HCT116 (cell line): ENCODE measurements at regions not wholly inside any gene's neighbourhood (a gene's known extent, or its start where the extent isn't known, plus 50 kb on each side); places are given as distances from the start of the nearest gene placed in this dataset.
"Not testable (repeated sequence)": the region's sequence is repeated elsewhere in the genome, so short reads cannot be mapped to it uniquely, and the experiment has no call there.

Experiments
- ATAC-seq: fragments of 200-7000 bp; cut with Tn5 transposase; 2 replicates; pipeline ENCODE4 v1.9.1; 2020; ENCODE audit warnings: mild to moderate bottlenecking, moderate library complexity
- BruUV-seq: library from RNA; stranded (reverse); fragments of 400-500 nt; replicated peaks from 2 replicates; lab custom pipeline; 2021; lab: Mats Ljungman, UMichigan
- CTCF ChIA-PET: fragments of 300-600 bp; sonication (Branson Sonifier 250); formaldehyde crosslinking; loops from one replicate; lab custom pipeline; 2021; ENCODE audit warnings: antibody characterized with exemption; lab: Charles Lee
- POLR2A ChIA-PET: fragments of 300-600, 350-600 bp; sonication (Branson Sonifier 250); formaldehyde crosslinking; loops from one replicate; lab custom pipeline; 2021; ENCODE audit warnings: antibody characterized with exemption; lab: Charles Lee
- RAD21 ChIA-PET, 2 experiments: fragments of 300-600 bp; sonication (Branson Sonifier 250); formaldehyde crosslinking; loops; one replicate each; lab custom pipeline; 2023; ENCODE audit warnings: low total read pairs in 2 of 2; ENCODE audit not compliant: uncharacterized antibody in 2 of 2, unreplicated experiment in 2 of 2, low non-redundant PET in 1 of 2; lab: Charles Lee
- DNase-seq: peaks from one replicate; pipeline ENCODE4 v3.0.0-alpha.2; 2010; ENCODE audit warnings: low read depth, low spot score
- H2AFZ ChIP-seq: fragments of 200-600 bp; shearing (Covaris generic), sonication (generic); 2 replicates; pipeline ENCODE4 v1.6.1; 2017; ENCODE audit warnings: low read depth, mixed run types, mixed read lengths, antibody characterized with exemption, low read length; ENCODE audit not compliant: poor library complexity, severe bottlenecking
- H3K27ac ChIP-seq: 2 replicates; pipeline ENCODE4 v1.5.1; 2012; ENCODE audit warnings: low read depth, low read length
- H3K27me3 ChIP-seq: fragments of 200-600 bp; sonication (generic); 2 replicates; pipeline ENCODE4 v1.6.1; 2016; ENCODE audit warnings: mixed run types, low read length, mixed read lengths; ENCODE audit not compliant: insufficient read depth
- H3K36me3 ChIP-seq, 2 experiments: fragments of 200-500 bp in 1 of 2; fragments of 200-600 bp in 1 of 2; sonication (Bioruptor generic) in 1 of 2; sonication (generic) in 1 of 2; 2 replicates each; pipeline versions ENCODE4 v1.5.1 to v1.6.1; 2014 to 2016; ENCODE audit warnings: low read length in 2 of 2, inconsistent platforms in 1 of 2, mixed read lengths in 1 of 2, mixed run types in 1 of 2; ENCODE audit not compliant: insufficient read depth in 2 of 2, control insufficient read depth in 1 of 2
- H3K4me1 ChIP-seq, 2 experiments: fragments of 200-600 bp in 1 of 2; sonication (generic) in 1 of 2; 2 replicates each; pipeline versions ENCODE4 v1.5.1 to v1.6.1; 2012 to 2017; ENCODE audit warnings: low read length in 2 of 2, inconsistent platforms in 1 of 2, mild to moderate bottlenecking in 1 of 2, mixed read lengths in 1 of 2, mixed run types in 1 of 2, moderate library complexity in 1 of 2; ENCODE audit not compliant: insufficient read depth in 2 of 2, control insufficient read depth in 1 of 2
- H3K4me2 ChIP-seq: fragments of 200-600 bp; sonication (generic); 2 replicates; pipeline ENCODE4 v1.6.1; 2017; ENCODE audit warnings: mixed run types, low read length, mixed read lengths
- H3K4me3 ChIP-seq, 2 experiments: fragments of 200-600 bp in 1 of 2; sonication (generic) in 1 of 2; replicated peaks in 1 of 2; 2 replicates each; pipeline ENCODE4 v1.5.1; 2011 to 2016; ENCODE audit warnings: low read length in 2 of 2, control low read depth in 1 of 2, low read depth in 1 of 2, mild to moderate bottlenecking in 1 of 2, mixed read lengths in 1 of 2, mixed run types in 1 of 2
- H3K79me2 ChIP-seq: fragments of 200-600 bp; sonication (generic); 2 replicates; pipeline ENCODE4 v1.6.1; 2017; ENCODE audit warnings: mild to moderate bottlenecking, mixed run types, low read length, moderate library complexity, mixed read lengths; ENCODE audit not compliant: insufficient read depth
- H3K9ac ChIP-seq: fragments of 200-600 bp; sonication (generic); 2 replicates; pipeline ENCODE4 v1.6.1; 2016; ENCODE audit warnings: low read length, mixed read lengths
- H3K9me2 ChIP-seq: fragments of 200-600 bp; sonication (generic), shearing (Covaris generic); 2 replicates; pipeline ENCODE4 v1.6.1; 2017; ENCODE audit warnings: mixed run types, mild to moderate bottlenecking, moderate library complexity; ENCODE audit not compliant: insufficient read depth
- H3K9me3 ChIP-seq, 2 experiments: fragments of 200-500 bp in 1 of 2; fragments of 200-600 bp in 1 of 2; sonication (Bioruptor generic) in 1 of 2; sonication (generic) in 1 of 2; 2 replicates each; pipeline ENCODE4 v1.6.1; 2014 to 2017; ENCODE audit warnings: low read length in 2 of 2, mixed read lengths in 2 of 2, inconsistent platforms in 1 of 2, low read depth in 1 of 2, mild to moderate bottlenecking in 1 of 2, mixed run types in 1 of 2, moderate library complexity in 1 of 2; ENCODE audit not compliant: control insufficient read depth in 1 of 2, insufficient read depth in 1 of 2
- H4K20me1 ChIP-seq: fragments of 200-600 bp; sonication (generic), shearing (Covaris generic); 2 replicates; pipeline ENCODE4 v1.6.1; 2017; ENCODE audit warnings: mixed run types, mild to moderate bottlenecking, moderate library complexity; ENCODE audit not compliant: insufficient read depth
- ATF3 ChIP-seq: IDR thresholded peaks from 2 replicates; pipeline ENCODE4 v1.6.1; 2012
- CEBPB ChIP-seq: IDR thresholded peaks from 2 replicates; pipeline ENCODE4 v1.6.1; 2012; ENCODE audit warnings: low read depth
- EGR1 ChIP-seq: IDR thresholded peaks from 2 replicates; pipeline ENCODE4 v1.6.1; 2012; ENCODE audit warnings: low read depth
- ELF1 ChIP-seq: IDR thresholded peaks from 2 replicates; pipeline ENCODE4 v1.6.1; 2012; ENCODE audit warnings: low read depth, borderline replicate concordance
- FOSL1 ChIP-seq: IDR thresholded peaks from 2 replicates; pipeline ENCODE4 v1.6.1; 2012; ENCODE audit warnings: low read depth
- POLR2A ChIP-seq: IDR thresholded peaks from 2 replicates; pipeline ENCODE4 v1.7.0; 2011; ENCODE audit warnings: borderline replicate concordance; ENCODE audit not compliant: insufficient read depth, insufficient read length; ENCODE audit errors: extremely low read depth
- POLR2AphosphoS5 ChIP-seq: IDR thresholded peaks from 2 replicates; pipeline ENCODE4 v1.6.1; 2011; ENCODE audit warnings: mild to moderate bottlenecking, low read depth, low read length, moderate library complexity
- REST ChIP-seq: IDR thresholded peaks from 2 replicates; pipeline ENCODE4 v1.6.1; 2012; ENCODE audit warnings: low read depth
- SIN3A ChIP-seq: IDR thresholded peaks from 2 replicates; pipeline ENCODE4 v1.6.1; 2012; ENCODE audit warnings: low read depth
- SP1 ChIP-seq: IDR thresholded peaks from 2 replicates; pipeline ENCODE4 v1.6.1; 2012; ENCODE audit warnings: low read depth
- TCF7L2 ChIP-seq: IDR thresholded peaks from 2 replicates; pipeline ENCODE4 v1.7.0; 2011; ENCODE audit warnings: borderline replicate concordance, inconsistent platforms; ENCODE audit not compliant: insufficient read depth, insufficient read length; ENCODE audit errors: extremely low read depth
- ZNF274 ChIP-seq: fragments of 200-500 bp; sonication (Bioruptor generic); IDR thresholded peaks from 2 replicates; pipeline ENCODE4 v1.6.1; 2014; ENCODE audit warnings: mild to moderate bottlenecking, low read depth, low read length, inconsistent platforms
- intact Hi-C: fragments of 100-400 bp; cut with micrococcal nuclease; formaldehyde crosslinking; loops from 2 replicates; pipeline ENCODE4 v1.10.0; 2022

DNA sequence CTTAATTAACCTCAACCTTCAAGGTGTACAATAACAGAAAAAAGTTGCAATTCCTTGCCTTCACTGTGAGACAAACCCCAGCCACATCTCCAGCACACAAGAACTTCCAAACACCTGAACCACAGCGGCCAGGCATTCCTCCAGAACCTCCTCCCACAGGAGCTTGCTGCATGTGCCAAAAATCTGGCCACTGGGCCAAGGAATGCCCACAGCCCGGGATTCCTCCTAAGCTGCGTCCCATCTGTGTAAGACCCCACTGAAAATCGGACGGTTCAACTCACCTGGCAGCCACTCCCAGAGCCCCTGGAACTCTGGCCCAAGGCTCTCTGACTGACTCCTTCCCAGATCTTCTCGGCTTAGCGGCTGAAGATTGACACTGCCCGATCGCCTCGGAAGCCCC lies 70.6 kb downstream of the MAD2L1 start:
- CTCF ChIA-PET, H3K9me3 ChIP-seq, H3K79me2 ChIP-seq, POLR2A ChIA-PET, ATAC-seq, H3K4me1 ChIP-seq, H4K20me1 ChIP-seq, intact Hi-C loops, H3K4me2 ChIP-seq, H3K4me3 ChIP-seq, H3K9me2 ChIP-seq, DNase-seq, BruUV-seq, H3K27ac ChIP-seq, H2AFZ ChIP-seq, H3K9ac ChIP-seq, RAD21 ChIA-PET, H3K27me3 ChIP-seq, H3K36me3 ChIP-seq: not testable (repeated sequence)

GRCh38 chr4:119984996-119985395 lies 81.7 kb downstream of the MAD2L1 start:
- CTCF ChIA-PET: no interaction called here
- ATAC-seq (no peak), DNase-seq (no peak)
- RAD21 ChIA-PET: no interaction called here
- H4K20me1 ChIP-seq: no peaks in the 10 kb centered on the region
- H3K9me3 ChIP-seq: no peaks in the 10 kb centered on the region
- no peak overlapping the region for H3K9ac ChIP-seq
- BruUV-seq: no TSS peak
- intact Hi-C loops: no loop called here
- H3K36me3 ChIP-seq: no peaks in the 10 kb centered on the region
- H3K27me3 ChIP-seq: no peaks in the 10 kb centered on the region
- H3K79me2 ChIP-seq: no peaks in the 10 kb centered on the region
- TF ChIP-seq FOSL1 (no peak), SP1 (no peak), TCF7L2 (no peak), POLR2A (no peak), POLR2AphosphoS5 (no peak), CEBPB (no peak), ELF1 (no peak), ZNF274 (no peak), REST (no peak), ATF3 (no peak), SIN3A (no peak), EGR1 (no peak)
- no peak overlapping the region for H3K4me2 ChIP-seq
- no peaks in the 10 kb centered on the region for H3K4me1 ChIP-seq
- H3K27ac ChIP-seq: no peak overlapping the region
- POLR2A ChIA-PET: no interaction called here
- H2AFZ ChIP-seq: no peak overlapping the region
- H3K9me2 ChIP-seq: no peaks in the 10 kb centered on the region
- no peak overlapping the region for H3K4me3 ChIP-seq
